Stimulated activated CD4-positive, alpha-beta T cell treated with anti-CD3 and anti-CD28 coated beads, Interleukin-1b, Interleukin-23, amount 100 ng/mL, for 48 hours (primary cell): ENCODE measurements at regions not wholly inside any gene's neighbourhood (a gene's known extent, or its start where the extent isn't known, plus 50 kb on each side); places are given as distances from the start of the nearest gene placed in this dataset.

Source experiments
- DNase-seq: peaks from one replicate; pipeline ENCODE4 v3.0.0-alpha.2; 2020

DNA sequence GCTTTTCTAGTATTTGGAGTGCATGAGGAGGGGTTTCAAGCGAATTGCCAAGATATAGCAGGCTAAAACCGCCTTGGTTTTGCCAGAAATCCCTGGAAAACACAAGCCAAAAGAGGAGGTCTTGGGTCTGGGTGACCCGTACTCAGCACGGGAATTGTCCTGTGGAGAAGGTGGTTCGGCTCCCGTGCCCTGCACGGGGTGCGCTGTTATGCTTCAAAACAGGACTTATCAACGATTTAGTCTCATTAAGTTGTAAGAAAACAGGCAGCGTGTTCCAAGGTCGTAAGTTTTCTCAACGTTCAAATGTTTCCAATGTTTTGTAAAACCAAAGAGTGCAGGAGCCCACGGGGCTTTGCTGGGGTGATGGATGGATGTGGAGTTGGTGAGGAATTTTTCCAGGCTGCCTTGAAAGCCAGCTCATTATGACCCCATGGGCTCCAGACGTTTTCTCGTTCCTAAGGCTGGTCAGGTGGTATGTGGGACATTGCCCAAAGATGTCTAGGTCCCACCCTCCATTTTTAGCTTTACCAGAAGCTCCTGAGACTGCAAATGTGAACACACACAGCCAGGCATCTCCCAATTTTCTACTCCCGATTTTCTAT lies 75.4 kb upstream of the CLDN14 start:
- DNase-seq, result no peak

GRCh38 chr21:36557316-36557715 lies 77.4 kb upstream of the CLDN14 start:
- DNase-seq, result no peak

GRCh38 chr21:36560933-36561575 lies 81.1 kb upstream of the CLDN14 start:
- DNase-seq, result no peak

DNA sequence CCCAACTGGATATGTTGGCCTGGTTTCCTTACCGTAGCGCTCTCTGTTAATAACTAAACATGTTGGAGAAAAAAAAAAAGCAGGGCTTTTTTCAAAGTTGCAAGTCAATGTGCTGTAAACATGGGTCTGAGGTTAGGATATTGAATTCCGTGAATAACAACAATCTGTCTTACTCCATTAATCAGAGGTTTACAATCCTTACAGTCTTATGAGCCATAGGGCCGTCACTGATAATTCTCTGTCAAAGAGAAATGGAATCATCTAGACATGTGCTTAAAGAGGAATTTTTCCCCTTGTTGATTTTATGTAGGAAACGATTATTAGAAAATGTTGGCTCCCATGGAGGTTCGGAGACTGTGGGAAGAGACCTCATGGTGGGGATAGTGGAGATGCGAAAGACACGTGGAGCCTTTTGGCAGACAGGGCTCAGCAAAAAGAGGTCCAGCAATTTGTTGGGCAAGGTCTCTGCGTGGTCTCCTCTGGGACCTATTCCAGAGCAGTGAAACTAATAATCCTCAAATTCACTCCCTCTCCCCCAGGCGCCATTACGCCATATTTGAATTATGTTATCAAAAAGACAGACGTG lies 83.5 kb upstream of the CLDN14 start:
- DNase-seq, result no peak

DNA sequence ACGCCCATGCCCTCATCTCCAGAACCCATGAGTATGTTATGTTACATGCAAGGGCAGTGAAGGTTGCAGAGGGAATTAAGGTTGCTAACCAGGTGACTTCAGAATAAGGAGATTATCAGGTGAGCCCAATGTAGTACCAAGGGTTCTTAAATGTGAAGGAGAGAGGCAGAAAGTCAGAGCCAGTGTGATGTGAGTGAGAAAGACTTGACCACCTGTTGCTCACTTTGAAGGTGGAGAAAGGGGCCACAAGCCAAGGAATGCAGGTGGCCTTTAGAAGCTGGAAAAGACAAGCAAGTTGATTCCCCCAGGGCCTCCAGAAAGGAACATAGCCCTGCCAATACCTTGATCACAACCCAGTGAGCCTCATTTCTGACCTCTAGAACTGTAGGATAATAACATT lies 84.7 kb upstream of the CLDN14 start:
- DNase-seq, result no peak

- DNase-seq, result no peak
Measured at GRCh38 chr21:36565540-36565939, 85.6 kb upstream of the CLDN14 start.

DNA sequence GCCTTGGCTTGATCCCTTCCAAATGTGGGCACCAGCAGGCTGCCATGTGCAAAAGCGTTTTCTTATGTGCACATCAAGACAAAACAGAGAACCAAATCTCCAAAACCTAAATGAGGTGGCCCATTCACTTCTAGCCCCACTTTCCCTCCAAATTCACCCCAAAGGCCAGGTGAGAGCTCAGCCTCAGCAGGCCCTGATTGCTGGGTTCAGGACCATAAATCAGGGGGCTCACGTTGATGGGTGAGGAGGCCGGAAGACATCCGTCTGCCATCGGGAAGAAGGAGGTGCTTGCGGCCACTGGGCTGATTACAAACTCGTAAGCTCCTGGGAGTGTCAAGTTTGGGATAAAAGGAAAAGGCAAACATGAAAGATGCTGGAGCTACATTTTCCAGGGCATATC lies 86.7 kb upstream of the CLDN14 start:
- no peak for DNase-seq

- DNase-seq, result no peak
Measured at GRCh38 chr21:36567216-36567885, 87.4 kb upstream of the CLDN14 start.

- no peak for DNase-seq
Measured at GRCh38 chr21:36569511-36569910, 89.6 kb upstream of the CLDN14 start.

- no peak for DNase-seq
Measured at GRCh38 chr21:36571556-36571955, 91.6 kb upstream of the CLDN14 start.

DNA sequence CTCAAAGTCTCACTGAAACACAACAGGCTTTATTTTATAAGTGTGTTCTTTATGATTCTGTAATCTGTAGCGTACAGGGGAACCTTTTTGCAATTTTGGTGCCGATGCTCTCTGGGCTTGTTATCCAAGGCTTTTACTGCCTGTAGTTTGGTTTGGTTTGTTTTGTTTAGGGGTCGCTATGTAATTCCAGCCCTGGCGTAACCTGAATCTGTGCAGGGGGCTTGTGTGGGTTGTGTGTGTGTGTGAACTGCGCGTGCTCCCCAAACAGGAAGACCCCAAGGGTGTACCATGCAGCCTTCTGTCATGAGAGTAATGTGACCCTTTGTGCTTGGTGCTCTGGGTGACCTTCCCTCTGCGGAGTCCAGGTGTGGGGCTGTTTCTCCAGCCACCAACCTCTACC lies 92.1 kb upstream of the CLDN14 start:
- no peak for DNase-seq

GRCh38 chr21:36575306-36575705 lies 95.4 kb upstream of the CLDN14 start:
- DNase-seq, result no peak

- DNase-seq, result no peak
Measured at GRCh38 chr21:36576441-36576840, 96.5 kb upstream of the CLDN14 start.

DNA sequence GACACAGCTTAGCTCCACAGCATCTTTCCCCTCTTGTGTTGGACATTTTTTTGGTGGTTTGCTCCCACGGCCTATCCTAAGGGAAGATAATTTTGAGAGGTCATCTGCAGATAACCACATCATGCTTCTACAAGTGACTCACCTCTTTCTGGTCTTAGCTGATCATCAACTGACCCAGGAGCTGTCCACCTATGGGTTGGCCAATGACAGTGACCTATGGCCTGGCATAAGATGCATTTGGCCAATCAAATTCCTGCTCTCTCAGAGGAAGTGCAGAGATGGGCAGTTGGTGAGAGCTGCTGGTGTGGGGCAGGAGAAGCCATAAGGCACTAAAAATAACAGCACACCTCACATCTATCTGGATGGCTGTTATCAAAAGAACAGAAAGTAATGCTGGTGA lies 100.0 kb upstream of the CLDN14 start:
- DNase-seq, result no peak

DNA sequence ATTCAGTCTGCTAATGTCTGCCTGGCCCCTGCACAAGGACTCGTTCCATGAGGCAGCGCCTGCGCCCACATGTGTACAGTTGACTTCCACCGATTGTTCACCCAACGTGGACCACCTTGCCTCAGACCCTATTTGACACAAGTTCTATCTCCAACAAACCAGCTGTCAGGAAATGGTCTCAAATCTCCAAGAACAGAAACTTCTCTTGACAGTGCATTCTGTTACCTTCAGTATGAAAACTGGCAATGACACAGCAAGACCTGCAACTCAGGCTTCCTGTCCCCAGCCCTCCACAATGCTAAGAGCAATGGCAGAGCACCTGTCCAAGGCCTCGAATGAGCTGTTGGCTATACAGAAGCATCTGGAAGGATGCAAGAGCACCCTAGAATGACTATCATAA lies 102.3 kb upstream of the CLDN14 start:
- no peak for DNase-seq

DNA sequence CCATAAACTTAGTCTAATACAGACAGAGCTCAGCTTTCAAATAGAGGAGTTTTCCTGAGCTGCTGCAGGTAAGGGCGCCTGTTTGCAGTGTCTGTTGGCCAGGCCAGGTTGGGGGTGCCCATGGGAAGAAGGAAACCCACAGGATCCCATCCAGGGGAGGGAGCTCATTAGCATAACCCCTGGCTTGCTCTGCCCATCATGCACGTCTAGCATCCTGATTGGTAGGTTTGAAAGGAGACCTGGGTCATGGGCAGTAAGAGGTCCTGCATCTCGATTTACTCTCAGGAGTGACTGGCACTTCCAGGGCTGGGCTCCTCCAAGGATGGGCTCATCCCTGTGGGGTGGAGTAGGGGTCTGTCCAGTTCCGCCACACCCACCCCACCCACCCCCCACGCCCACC lies 103.7 kb upstream of the CLDN14 start:
- DNase-seq, result no peak

- DNase-seq, result no peak
Measured at GRCh38 chr21:36584980-36585940, 105.3 kb upstream of the CLDN14 start.

DNA sequence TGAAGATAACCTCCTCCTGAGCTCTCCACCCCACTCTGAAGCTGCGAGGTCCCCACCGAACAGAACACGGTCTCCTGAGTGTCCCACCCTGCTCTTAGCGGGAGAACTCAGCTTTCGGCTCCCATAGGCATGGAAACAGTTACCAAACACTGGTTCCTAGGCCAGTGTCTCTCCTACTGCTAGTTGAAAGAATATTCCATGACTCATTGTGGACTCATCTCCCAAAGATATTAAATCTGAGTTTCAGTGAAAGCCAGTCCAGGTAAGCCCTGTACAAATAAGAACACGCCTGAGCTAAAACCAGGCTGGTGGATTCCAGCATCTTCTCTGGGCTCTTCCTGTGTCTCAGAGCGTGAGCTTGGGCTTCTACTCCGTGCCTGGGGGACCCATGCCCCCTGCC lies 107.5 kb upstream of the CLDN14 start:
- no peak for DNase-seq

DNA sequence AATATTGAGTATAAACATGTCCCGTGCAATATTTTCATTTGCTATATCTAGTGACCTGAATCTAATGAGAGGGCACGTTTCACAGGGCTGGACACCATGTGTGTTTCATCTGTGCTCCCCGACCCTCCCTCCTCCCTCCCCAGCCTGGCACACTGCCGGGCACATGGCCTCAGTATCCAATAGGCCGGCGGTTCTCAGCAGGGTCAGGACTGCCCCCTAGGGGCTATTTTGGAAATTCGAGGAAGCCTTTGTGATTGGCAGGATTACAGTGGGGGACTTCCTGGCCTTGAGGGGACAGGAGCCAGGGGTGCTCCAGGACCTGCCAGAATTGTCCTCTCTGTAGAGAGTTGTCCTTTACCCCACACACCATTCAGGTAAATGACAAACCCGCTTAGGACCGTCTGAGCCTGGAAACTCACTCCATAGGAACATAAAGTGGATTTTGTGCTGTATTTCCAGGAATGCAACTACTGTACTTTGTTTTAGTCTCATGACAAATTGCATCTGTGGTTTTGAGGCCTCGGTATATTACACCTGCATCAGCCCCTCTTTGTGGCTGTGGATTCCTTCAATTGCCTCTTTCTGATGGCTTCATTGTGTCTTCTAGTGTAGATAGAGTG lies 109.5 kb upstream of the SIM2 start:
- peak; percentile 32 for DNase-seq

GRCh38 chr21:36591326-36591970 lies 107.5 kb upstream of the SIM2 start:
- DNase-seq, result no peak

GRCh38 chr21:36596174-36596573 lies 102.7 kb upstream of the SIM2 start:
- no peak for DNase-seq

GRCh38 chr21:36601362-36601761 lies 97.6 kb upstream of the SIM2 start:
- no peak for DNase-seq
